ENCODE measurements at regions not wholly inside any gene's neighbourhood (a gene's known extent, or its start where the extent isn't known, plus 50 kb on each side); places are given as distances from the start of the nearest gene placed in this dataset.
"Not testable (repeated sequence)": the region's sequence is repeated elsewhere in the genome, so short reads cannot be mapped to it uniquely, and the experiment has no call there.

- H3K4me3 ChIP-seq (ENCODE audit: low read length) = no peak overlapping the region
- no peak for DNase-seq (ENCODE audit: low read depth, low spot score)
Observed at GRCh38 chr3:82643948-82644347, 882.5 kb upstream of the GBE1 start.

DNA sequence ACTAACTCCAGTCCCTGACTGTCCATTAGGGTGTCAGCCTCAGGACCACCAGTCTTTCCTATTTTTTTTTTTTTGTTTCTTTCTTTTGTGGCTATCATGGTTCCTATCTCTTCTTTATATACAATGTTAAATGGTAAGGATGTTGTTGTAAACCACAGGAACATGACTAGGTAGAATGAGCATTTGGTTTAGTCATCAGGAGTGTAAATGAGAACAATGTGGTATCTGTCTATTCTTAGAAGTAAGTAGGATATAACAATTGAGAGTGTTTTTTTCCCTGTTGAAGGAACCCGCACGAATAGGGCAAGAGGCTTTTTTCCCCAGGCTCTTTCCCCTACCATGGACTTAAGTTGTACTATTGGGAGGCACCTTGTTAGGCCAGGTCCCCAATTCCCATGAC is 880.3 kb upstream of the GBE1 start:
- H3K4me3 ChIP-seq (ENCODE audit: low read length) = no peak overlapping the region
- no peak for DNase-seq (ENCODE audit: low read depth, low spot score)

DNA sequence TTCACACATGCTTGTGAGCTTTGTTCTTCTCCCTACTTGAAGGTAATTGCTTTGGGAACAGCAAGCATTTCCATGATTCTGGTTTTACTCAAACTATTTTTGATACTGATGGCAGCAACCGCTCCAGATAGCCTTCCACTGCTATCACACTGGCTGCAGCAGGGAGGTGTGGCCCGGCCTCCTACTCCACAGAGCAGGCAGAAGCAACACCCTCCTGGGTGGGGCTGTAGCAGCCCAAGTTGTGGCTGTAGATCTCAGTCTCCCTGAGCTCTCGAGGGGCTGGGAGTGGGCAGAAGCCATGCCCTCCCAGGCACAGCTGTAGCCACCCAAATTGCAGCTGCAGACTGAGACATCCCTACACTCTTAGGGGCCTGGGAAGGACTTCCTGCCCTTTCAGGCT is 878.8 kb upstream of the GBE1 start:
- H3K4me3 ChIP-seq (ENCODE audit: low read length) = no peak overlapping the region
- DNase-seq (ENCODE audit: low read depth, low spot score) = no peak

DNA sequence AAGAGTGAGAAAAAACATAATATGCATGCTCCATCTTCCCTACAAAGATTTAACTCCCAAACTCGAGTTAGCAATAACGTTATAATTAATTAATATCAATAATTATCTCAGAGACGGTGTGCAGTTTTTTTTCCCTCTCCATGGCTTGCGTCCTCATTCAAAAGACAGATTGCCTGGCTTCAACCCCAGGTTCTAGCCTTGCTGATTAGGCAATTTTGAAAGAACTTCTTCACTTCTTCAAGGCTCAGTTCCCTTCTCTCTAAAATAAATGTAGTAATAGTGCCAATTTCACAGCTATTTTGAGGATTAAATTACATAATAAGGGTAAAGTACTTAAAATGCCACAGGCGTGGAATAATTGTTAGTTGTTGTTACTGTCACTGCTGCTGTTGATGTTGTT is 876.1 kb upstream of the GBE1 start:
- no peak for DNase-seq (ENCODE audit: low read depth, low spot score)
- no peak overlapping the region for H3K4me3 ChIP-seq (ENCODE audit: low read length)

- no peak for DNase-seq (ENCODE audit: low read depth, low spot score)
- H3K4me3 ChIP-seq (ENCODE audit: low read length) = no peak overlapping the region
Observed at GRCh38 chr3:82636177-82636576, 874.7 kb upstream of the GBE1 start.

GRCh38 chr3:82633319-82633718 is 871.9 kb upstream of the GBE1 start:
- DNase-seq (ENCODE audit: low read depth, low spot score) = no peak

GRCh38 chr3:82629937-82630336 is 868.5 kb upstream of the GBE1 start:
- no peak overlapping the region for H3K4me3 ChIP-seq (ENCODE audit: low read length)
- no peak for DNase-seq (ENCODE audit: low read depth, low spot score)

More at GRCh38 chr3:82633319-82633718, 871.9 kb upstream of the GBE1 start:
- no peak overlapping the region for H3K4me3 ChIP-seq (ENCODE audit: low read length)

GRCh38 chr3:82628385-82629014 is 867.1 kb upstream of the GBE1 start:
- DNase-seq (ENCODE audit: low read depth, low spot score) = no peak
- H3K4me3 ChIP-seq (ENCODE audit: low read length) = no peak overlapping the region

DNA sequence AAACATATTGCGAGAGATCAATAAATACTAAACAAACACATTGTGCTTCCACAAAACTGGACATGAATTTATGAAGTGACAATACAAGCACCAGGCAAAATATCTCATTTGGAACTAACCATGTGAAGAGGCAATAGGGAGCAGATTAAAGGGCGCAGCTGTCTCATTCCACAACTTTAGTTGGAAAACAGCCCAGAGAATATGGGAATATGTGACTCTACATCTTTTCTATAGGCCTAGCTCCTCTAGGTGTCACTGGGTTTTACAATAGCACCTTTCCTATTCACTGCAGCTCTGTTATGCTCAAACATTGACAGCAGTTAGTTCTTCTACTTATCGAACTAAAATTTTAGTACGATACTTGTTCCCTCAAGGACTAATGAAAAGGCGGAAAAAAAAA is 866.3 kb upstream of the GBE1 start:
- no peak for DNase-seq (ENCODE audit: low read depth, low spot score)

DNA sequence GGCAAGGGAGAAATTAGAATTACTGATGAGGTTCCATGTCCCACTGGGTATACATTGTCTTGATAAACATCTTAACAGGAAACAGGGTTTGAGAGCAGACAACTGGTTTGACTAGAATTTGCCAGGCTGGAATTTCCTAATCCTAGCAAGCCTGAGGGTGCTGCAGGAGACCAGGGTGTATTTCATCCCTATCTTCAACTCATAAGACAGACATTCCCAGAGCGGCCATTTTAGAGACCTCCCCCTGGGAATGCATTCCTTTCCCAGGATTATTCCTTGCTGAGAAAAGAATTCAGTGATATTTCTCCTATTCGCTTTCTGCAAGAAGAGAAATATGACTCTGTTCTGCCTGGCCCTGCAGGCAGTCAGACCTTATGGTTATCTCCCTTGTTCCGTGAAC is 859.3 kb upstream of the GBE1 start:
- DNase-seq (ENCODE audit: low read depth, low spot score) = not testable (repeated sequence)

More for the DNA sequence above, 866.3 kb upstream of the GBE1 start:
- no peak overlapping the region for H3K4me3 ChIP-seq (ENCODE audit: low read length)

GRCh38 chr3:82618594-82618993 is 857.1 kb upstream of the GBE1 start:
- no peak for DNase-seq (ENCODE audit: low read depth, low spot score)
- no peak overlapping the region for H3K4me3 ChIP-seq (ENCODE audit: low read length)

More for the DNA sequence above, 859.3 kb upstream of the GBE1 start:
- not testable (repeated sequence) for H3K4me3 ChIP-seq (ENCODE audit: low read length)

DNA sequence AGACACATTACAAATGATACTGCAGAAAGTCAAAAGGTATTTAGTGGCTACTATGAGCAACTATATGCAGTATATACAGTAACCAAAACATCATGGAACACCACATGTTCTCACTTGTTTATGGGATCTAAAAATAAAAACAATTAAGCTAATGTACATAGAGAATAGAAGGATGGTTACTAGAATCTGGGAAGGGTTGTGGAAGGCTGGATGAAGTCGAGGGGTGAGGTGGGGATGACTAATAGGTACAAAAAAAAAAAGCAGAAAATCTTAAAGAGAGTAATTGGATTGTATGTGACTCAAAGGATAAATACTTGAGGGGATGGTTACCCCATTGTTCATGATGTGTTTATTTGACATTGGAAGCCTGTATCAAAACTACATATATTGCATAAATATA is 848.8 kb upstream of the GBE1 start:
- DNase-seq (ENCODE audit: low read depth, low spot score) = no peak
- H3K4me3 ChIP-seq (ENCODE audit: low read length) = no peak overlapping the region

DNA sequence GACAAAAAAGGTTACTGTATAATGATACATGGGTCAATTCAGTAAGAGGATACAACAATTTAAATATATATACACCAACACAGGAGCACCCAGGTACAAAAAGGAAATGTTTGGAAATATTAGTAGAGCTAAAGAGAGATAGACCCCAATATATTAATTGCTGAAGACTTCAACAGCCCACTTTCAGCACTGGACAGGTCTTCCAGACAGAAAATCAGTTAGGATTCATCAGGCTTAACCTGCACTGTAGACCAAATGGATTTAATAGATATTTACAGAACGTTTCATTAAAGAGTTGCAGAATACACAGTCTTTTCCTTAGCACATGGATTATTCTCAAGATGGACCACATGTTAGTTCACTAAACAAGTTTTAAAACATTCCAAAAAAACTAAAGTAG is 845.9 kb upstream of the GBE1 start:
- DNase-seq (ENCODE audit: low read depth, low spot score) = no peak
- H3K4me3 ChIP-seq (ENCODE audit: low read length) = no peak overlapping the region

DNA sequence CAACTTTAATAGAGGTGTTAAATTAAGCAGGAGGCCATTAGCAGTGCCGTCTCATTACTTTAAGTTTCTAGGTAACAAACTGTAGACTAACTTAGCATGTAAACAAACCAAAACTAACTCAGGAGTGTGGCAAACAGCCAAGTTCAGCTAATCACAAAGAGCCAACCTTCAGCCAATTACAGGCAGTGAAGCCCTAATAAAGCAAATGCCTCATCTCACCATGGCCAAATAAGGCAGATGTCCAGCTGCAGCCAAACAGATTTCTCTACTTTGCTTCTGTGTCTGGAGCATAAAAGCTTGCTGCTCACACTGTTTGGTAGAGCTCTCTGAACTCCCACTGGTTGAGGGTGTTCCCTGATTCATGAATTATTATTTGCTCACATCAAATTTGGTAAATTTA is 835.4 kb upstream of the GBE1 start:
- no peak overlapping the region for H3K4me3 ChIP-seq (ENCODE audit: low read length)
- no peak for DNase-seq (ENCODE audit: low read depth, low spot score)

GRCh38 chr3:82595530-82595929 is 834.1 kb upstream of the GBE1 start:
- no peak for DNase-seq (ENCODE audit: low read depth, low spot score)
- H3K4me3 ChIP-seq (ENCODE audit: low read length) = no peak overlapping the region

DNA sequence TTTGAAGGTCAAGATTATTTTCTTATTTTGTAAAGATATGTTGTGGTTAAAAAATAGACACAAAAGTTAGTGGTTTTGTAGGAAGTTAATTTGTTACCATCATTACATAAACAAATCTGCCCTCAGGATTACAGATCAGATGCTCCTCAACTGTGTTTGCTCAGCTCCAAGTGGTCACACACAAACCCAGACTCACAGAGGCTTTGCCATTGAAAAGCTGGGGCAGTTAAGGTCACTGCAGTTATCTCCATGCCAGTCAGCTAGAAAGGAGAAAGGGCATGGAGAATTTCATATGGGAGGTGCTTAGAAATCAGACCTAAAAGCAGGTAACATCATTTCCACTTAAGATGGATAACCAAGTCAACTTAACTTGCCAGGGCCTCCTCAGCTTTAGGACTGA is 825.7 kb upstream of the GBE1 start:
- no peak for DNase-seq (ENCODE audit: low read depth, low spot score)

DNA sequence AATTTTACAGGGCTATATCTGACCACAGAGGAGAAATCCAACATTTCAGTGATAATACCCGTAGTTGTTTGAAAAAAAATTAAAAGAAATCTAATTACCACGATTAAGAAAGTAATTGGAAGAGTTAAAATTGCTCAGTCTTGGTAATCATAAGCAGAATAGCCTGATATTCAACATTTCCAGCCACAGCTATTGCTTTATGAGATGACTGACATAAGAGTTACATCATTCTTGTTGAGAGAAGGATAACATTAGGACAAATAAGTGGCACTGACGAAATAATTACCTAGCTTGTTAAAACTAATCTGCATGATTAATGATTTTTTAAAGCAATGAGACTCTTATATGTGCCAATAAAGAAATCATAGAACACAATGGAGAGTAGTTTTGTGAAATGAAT is 825.0 kb upstream of the GBE1 start:
- no peak overlapping the region for H3K4me3 ChIP-seq (ENCODE audit: low read length)
- no peak for DNase-seq (ENCODE audit: low read depth, low spot score)

More for the DNA sequence above, 825.7 kb upstream of the GBE1 start:
- H3K4me3 ChIP-seq (ENCODE audit: low read length) = no peak overlapping the region

DNA sequence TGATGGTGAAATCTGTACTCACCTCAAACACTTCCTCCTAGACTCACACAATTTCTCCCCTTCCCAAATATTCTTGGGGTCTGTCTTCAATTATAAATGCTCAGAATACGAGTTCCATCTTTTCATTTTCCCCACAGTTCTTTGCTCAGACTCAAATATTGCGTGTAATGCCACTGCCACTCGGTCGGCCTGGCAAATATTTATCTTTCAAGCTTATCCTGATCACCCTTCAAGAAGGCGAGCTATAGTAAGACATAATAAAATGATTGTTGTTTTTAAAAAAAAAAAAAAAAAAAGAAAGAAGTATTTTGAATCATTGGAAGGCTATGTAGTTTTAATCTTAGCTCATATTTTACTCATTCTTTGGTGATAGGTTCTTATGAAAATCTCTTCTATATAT is 824.6 kb upstream of the GBE1 start:
- not testable (repeated sequence) for DNase-seq (ENCODE audit: low read depth, low spot score); H3K4me3 ChIP-seq (ENCODE audit: low read length)

DNA sequence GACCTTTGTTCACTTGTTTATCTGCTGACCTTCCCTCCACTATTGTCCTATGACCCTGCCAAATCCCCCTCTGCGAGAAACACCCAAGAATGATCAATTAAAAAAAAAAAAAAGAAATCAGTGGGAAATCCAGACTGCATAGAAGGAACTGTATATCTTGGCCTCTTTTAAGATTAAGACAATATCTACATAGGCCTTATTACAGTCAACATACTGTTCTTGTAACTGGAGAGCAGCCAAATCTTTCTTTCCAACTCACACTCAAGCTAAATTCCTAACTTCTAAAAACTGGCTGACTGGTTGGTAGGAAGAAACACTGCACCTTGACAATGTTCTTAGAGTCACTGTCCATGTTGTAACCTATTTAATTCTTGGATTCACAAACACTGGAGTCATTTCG is 824.1 kb upstream of the GBE1 start:
- not testable (repeated sequence) for DNase-seq (ENCODE audit: low read depth, low spot score); H3K4me3 ChIP-seq (ENCODE audit: low read length)

- not testable (repeated sequence) for DNase-seq (ENCODE audit: low read depth, low spot score); H3K4me3 ChIP-seq (ENCODE audit: low read length)
Observed at GRCh38 chr3:82584861-82585260, 823.4 kb upstream of the GBE1 start.

GRCh38 chr3:82584415-82584814 is 823.0 kb upstream of the GBE1 start:
- H3K4me3 ChIP-seq (ENCODE audit: low read length); DNase-seq (ENCODE audit: low read depth, low spot score): not testable (repeated sequence)

- H3K4me3 ChIP-seq (ENCODE audit: low read length) = no peak overlapping the region
- no peak for DNase-seq (ENCODE audit: low read depth, low spot score)
Observed at GRCh38 chr3:82581350-82581749, 819.9 kb upstream of the GBE1 start.
